T-helper 9 cell (primary cell): ENCODE measurements at regions not wholly inside any gene's neighbourhood (a gene's known extent, or its start where the extent isn't known, plus 50 kb on each side); places are given as distances from the start of the nearest gene placed in this dataset.

Experiments
- DNase-seq: peaks from one replicate; pipeline ENCODE4 v3.0.0-alpha.2; 2020

DNA sequence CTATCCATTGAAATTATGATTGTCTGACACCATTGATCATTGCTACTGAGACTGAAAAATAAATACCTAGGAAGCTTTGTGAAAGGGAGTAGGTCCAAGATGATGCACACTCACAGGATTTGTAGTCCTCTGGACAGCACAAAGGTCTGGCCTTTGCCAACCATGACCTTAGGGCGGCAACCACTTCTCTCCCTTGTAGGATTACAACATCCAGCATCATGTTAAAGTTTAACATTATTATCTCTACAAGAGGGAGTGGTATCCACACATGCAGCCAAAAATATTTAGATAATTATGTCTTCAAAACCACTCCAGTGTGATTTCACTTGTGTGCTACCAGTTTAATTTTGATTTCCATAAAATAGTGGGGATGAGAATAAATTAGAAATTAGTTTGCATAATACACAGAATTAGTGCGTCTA lies 51.1 kb upstream of the NHSL1 start:
- no peak for DNase-seq

DNA sequence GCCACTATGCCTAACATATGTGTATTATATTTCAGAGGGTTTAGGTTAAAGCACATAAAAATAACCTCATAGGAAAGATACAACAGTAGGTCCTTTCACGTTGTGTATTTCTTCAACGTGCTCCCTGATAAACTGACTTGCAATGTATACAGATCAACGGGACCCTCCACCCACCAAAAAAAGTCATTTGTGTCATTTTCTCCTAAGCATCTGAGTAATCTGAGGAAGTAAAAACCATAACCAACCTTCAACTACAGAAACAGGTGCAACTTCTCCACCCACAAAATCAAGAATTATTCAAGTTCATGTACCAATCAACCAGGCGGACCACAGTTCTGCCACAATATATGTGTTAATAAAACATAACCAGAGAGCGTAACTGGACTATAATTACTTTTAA lies 54.9 kb upstream of the NHSL1 start:
- no peak for DNase-seq

DNA sequence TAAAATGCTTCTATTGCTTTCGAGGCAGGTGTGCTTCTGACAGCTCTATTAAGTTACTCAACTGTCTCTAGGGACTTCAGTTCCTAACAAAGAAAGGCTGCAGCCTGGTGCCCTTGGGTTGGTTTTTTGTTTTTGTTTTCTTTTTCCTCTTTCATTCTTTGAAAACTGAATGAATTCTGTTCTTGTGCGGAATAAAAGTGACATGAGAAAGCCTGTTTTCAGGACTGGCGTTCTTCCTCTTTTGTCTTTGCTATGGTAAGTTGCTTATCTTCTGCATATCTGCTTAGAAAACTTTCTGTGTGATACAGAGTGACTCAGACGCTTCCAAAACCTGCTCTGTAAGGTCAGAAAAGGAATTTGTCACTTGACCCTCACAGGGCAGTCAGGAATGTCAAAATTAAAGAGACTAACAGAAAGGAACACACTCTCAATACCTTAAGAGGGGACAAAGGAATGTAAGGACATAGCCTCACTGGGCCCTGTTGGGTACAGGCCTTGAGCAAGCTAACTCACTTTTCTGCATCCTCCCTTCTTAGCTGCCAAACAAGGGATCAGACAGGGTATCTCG lies 56.2 kb upstream of the NHSL1 start:
- DNase-seq = no peak

DNA sequence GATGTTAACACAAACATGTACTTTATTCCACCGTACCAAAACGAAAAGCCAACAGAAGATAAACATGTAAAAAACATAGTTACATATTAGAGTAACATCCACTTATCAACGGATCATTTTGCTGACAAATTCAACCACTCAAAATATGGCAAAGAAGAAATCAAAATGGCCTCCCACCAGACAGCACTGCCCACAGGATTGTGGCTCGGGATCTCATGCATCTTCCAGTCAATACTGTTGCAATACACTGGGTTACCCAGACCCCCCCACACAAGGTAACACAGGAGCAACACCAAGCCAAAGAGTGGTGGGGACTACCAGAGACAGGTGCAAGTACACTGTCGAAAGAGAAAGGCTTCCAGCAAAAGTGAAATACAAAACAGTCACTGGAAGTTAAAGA lies 57.9 kb upstream of the NHSL1 start:
- no peak for DNase-seq

DNA sequence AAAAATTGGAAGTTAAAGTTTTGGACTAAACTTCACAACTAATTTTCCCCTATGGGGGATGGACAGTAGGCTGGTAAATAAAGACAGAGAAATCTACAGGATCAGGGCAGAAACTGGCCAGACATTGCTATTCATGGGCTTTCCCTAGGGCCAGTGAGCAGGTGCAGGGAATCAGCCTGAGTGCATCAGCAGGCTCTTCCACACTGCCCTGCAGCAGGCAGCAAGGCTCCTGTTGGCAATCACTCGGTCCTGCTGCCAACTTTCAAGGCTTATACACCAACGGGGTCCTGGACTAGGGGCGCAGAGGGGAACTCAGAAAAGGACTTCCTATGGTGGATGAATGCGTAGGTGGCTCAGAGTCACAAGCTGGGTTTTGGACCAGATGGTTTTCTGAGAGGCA lies 59.8 kb upstream of the NHSL1 start:
- no peak for DNase-seq

DNA sequence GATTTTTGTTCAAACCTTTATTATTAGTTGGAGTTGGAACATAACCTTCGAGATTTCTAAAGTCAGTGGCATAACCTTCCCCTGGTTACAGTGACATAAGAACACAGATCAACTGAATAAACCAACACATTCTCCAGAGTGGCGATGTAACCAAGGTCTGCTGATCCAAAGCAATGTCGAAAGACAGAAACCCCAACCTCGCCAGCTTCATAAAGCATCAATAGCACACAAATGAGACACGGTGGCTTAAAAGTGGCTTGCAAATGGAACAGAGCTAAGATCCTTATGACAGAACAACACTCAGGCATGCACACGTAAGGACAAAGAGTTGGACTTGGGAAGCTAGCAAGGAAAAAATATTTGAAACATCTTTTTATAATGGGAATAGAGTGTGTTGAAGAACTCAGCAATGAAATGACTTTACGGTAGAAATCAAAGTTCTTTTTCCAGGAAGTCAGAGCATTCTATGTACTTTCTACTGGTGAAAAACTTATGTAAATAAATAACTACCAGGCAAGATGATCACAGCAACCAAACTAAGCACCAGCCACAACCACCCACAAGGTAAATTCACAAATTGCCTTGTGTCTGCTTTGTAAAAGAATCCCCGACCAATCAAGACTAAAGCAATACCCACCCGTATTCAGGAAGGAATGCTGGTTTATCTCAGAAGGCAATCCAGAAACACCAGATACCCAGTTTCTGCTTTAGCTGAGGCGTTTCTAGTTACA lies 61.0 kb upstream of the NHSL1 start:
- no peak for DNase-seq

DNA sequence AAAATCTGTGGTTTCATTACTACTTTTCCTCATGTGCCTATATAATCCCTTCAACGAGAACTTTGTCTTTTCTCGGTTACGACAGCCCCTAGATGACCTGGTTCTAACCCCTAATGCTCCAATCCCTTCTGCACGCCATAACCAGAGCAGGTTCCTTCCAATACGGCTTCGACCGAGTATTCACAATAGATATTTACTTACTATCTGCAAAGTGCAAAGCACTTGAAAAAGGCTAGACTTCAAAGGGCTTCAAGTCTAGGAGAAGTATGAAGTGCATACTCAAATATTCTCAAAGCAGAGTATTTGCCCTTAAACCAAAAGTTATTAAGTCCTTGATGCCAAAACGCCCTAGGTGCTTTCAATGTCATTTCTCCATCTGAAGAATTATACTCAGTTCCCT lies 63.4 kb upstream of the NHSL1 start:
- DNase-seq = no peak

DNA sequence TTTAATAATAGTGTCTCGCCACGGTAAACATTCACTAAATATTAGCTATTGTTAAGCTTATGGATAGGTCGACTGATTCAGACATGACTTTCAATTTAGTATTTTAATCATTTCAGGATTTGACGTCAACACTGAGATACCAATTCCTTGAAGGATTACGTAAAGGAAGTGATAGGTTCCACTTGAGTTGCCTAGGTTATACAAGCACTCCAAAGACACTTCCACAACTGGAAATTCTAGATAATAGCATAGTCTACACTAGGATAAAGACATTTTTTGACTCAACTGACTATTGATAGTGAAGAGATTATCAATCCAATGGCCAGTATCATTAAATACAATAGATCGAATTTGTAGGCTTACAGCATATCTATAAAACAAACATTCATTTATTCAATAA lies 63.9 kb upstream of the NHSL1 start:
- DNase-seq = no peak

DNA sequence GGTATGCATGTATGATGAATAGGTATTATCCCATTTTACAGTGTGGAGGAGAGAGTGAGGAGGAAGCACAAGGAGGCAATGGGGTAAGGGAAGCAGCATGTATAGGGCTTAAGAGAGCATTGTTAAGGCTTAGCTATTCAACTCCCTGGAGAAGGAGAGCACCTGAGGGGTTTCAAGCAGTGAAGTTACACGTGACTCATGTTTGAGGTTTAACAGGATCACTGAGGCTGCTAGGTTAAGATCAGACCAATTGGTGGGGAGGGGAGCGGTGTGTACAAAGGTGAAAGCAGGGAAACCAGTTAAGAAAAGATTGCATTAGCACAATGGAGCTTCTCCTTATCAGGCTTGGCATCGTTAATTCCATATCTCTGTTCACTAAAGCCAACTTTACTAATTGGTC lies 64.4 kb upstream of the NHSL1 start:
- no peak for DNase-seq

DNA sequence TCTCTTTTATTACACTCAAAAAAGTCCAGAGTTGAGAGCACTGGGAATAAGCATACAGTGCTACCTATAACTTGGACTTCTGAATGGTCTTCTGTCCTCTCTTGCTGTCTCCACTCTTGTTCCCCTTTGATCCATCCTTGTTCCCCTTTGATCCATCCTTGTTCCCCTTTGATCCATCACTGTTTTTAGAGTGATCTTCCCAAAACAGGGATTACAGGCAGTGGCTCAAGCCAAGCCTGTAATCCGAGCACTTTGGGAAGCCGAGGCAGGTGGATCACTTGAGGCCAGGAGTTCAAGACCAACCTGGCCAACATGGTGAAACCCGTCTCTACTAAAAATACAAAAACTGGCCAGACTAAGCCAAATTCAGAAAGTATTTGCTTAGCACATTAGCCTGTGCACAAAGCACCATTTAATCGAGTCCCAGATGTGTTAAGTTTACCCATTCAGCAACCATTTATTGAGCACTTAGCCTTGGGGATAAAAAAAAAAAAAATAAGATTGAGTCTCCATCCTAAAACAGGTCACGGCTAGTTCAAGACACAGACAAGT lies 65.0 kb upstream of the NHSL1 start:
- DNase-seq = no peak

DNA sequence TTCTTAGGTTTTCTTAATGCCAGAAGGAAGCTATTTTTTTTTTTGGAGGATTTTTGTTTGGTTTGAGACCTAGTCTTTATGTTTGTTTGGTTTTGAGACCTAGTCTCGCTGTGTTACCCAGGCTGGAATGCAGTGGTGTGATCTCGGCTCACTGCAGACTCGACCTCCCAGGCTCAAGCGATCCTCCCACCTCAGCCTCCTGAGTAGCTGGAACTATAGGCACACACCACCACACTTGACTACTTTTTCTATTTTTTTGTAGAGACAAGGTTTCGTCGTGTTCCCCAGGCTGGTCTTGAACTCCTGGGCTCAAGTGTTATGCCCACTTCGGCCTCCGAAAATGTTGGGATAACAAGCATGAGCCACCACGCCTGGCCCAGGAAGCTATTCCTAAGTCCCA lies 67.8 kb upstream of the NHSL1 start:
- DNase-seq = no peak

DNA sequence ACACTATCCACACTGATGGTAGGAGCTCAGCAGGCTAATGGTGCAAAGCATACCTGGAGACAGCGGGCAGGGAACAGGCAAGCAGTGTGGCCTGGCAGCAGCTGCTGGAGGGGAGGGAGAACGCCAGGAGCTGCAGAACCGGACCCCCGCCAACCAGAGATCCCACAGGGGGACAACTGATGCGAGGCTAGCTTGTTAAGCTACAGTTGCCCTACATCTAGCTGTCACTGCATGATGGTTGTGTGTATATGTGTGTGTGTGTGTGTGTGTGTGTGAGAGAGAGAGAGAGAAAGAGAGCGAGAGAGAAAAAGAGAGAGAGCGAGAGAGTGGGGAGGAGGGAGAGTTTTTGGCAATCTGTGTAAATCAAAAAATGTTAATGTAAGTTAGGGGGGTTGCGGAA lies 69.7 kb upstream of the NHSL1 start:
- no peak for DNase-seq

DNA sequence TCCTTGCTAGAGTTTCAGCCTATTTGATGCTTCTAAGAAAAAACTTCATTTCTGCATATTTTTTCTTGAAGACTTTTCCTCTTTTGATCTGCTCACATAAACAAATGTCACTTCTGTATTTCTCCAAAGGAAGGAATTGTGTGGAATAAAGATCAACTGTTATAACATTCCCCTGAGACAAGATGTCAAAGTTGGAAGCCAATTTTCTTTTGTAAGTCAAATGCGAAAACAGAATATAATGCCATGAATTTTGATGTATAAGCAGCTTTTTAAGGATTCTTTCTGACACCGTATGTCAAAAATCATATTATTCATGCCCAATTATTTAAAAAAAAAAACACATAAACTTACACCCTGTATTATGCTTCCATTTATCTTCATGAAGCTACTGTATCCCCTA lies 70.3 kb upstream of the NHSL1 start:
- no peak for DNase-seq

DNA sequence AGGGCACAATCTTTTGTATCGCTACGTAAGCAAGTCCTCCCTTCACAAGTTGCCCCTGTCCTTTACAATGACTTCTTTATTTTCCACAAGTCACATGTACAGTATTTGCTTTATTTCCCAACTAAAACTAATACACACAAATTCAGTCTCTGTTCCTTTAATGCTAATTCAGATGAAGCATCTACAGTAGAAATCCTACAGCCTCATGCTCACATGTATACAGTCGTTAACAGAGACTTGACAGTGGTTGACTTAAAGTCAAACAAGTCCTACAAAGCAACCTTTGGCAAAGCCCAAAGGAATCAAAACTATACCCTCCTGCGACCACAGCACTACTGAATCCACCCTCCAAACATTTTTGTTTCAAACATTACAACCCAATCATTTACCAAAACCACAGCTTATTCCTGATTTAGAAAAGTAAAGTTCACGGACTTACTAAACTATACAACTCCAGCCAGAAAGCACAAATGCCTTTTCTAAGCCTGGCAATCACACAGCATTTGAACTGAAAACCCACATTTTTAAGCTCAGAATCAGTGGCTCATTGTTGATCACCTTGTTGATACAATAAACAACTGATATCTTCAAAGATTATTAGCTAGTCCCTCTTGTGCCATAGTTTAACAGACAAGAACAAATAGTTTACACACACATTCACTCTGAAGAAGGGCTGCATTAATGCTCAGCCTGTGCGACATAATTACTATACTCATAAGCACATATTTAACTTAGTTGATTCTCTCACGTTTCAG lies 70.9 kb upstream of the NHSL1 start:
- no peak for DNase-seq

DNA sequence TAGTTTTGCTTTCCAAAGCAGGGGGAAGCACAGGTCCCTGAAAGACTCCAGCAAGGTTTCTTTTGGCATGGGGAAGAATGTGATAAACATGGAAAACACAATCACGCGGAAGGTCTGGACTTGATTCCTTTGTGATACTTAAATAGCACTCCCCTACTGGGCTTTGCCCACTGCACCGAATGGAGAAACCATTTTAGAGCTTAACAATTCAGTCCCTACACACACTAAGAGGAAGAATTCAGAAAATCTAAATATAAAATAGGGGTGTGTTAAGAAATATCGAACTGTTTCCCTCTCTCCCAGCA lies 71.4 kb upstream of the NHSL1 start:
- no peak for DNase-seq

DNA sequence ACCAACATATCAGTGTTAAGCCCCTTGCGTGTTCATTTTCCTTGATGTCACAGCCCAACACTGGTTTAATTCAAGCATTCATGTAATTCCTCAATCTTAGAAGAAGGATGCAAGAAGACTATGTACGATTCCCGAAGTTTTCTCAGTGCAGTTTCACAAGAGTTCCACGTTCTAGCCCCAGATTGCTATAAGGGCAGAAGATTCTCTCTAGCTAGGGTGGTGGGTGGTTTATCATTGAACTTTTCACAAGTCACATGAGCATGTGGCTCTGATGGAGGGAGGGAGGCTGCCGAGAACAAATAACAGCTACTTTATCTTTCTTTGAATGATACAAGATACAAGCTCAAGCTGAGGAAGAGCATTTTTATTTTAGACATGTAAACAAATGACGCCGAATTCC lies 71.9 kb upstream of the NHSL1 start:
- no peak for DNase-seq

DNA sequence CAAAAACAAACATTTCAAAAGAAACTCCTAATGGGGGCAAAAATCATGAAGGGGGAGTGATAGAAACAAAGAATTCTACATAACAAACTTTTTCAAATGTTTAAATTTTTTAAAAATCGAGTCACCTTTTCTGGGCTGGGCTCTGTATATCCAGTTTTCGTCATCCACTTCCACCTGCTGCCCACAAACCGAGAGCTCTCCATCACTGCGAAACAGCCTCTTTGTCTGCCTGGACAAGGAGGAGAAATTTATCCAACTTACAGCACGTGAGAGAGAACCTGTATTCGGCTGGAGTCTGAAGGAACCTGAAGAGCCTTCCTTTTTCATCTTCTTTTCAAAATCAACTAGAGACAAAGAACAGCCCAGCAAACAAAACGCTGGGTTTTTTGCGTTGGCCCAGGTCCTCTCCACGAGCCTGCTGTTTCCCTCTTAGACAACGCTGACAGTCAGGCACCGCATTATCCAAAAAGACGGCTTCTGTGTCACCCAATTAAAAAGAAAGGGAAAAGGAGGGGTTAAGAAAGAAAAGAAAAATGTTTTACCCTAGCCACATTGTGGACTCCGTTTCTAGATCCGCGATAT lies 72.4 kb upstream of the NHSL1 start:
- DNase-seq = no peak

DNA sequence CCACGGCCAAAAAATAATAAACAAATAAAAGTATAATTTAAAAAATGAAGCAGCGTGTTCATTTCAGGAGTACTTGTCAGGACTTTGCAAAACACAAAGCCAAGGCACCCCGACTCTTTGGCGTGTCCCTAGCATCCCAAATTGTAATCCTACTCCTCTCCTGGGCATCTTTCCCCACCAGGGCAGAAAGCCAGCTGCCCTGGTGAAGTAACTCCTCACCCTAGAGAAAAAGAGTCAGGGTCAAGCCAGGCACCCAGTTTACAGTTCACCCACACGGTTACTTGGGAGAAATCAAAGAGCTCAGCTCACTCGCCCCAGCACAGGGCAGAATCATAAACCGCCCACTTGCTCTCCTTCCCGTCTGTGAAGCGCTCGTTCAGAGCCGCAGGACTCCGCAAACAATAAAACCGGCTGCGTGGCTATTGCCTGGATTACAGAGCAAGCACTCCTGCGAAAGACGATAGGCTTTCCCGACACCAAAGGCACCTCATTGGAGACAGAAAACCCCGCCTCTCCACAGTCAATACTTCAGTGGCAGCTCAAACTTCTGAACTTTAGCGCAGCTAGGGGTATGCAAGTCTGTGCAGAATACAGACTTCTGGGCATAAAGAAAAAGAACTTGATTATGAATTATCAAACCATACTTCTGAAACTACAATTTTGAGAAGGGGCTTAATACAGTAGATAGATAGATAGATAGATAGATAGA lies 73.0 kb upstream of the NHSL1 start:
- no peak for DNase-seq

DNA sequence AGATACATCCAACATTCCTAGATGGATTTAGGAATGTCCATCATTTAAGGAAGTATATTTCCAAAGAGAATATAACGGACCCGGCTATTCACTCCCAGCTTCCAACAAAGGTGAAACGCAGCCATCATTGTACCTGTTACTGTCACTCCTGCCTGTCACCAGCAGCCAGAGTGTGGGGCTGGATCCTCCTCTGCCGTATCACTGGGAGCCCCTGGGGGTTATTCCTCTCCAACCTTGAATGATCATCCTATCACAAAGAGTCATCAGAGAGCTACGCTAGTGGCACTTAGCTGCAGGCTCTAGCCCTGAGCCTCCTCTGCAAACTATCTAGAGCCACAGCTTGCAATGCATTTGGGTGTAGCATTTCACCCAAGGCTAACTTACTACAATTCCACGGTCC lies 73.6 kb upstream of the NHSL1 start:
- DNase-seq = no peak

DNA sequence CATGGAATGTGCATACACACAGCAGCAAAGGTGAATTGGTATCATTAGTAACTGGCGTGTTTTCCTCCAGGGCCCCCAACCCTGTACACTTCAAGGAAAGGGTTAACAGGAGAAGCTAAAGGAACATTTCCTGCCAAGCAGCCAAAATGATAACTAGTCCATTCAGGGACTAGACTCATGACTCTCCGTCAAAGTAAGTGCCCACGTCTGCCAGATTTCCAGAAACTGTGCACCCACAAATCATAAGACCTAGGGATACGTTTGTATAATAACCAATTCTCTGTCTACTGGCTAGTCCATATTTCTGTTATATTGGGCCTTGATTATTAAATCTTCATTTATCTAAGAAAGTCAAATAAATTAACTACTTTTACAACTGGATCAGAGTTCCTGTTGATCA lies 76.0 kb upstream of the NHSL1 start:
- no peak for DNase-seq

DNA sequence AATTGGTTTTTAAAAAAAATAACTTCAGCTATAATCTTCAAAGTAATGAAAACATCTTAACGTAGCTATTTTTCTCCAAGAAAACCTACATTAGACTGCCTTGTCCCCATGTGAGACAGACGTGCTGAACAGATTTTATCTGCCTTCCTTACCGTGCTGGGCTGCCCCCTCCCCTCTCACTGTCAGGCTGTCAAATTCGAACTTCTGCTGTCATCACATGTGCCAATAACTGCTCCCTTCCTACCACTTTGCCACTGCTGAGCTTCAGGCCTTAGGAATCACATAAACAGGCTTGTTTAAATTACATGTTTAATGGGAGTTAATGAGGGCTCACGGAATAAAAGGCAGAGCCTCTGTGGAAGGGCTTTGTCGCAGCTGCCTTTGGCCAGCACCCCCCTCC lies 77.0 kb upstream of the NHSL1 start:
- no peak for DNase-seq

DNA sequence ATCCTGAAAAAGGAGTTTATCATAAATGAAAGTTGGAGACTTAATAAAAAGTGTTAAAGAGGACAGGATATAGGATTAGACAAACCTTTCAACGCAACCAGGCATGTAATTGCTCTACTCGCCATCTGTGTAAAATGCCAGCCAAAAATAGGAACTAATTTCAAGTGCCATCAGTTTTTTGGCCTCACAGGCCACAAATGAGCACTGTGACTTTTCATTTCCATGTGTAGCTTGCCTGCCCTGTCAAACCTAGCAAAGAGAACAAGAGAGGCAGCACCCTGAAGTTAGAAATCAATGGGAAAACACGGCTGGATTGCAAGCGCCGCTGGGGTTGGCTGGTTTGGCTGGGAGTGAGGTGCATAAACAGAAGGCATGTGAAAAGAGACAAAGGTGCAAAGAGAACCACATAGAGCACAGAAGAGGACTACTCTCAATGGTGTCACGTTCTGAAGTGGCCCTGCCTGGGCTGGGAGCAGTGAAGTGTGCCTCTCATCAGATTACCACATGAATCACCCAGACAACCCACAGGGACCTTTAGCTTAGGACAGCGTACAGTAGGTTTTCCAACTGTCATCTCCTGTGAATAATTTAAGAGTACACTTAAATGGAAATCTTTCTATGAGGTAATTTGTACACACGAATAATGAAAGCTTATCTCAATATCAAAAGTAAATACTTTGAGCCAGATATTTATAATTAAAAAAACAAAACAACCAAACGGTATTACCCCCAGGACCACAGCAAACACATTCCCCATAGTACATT lies 78.0 kb upstream of the NHSL1 start:
- DNase-seq = no peak

DNA sequence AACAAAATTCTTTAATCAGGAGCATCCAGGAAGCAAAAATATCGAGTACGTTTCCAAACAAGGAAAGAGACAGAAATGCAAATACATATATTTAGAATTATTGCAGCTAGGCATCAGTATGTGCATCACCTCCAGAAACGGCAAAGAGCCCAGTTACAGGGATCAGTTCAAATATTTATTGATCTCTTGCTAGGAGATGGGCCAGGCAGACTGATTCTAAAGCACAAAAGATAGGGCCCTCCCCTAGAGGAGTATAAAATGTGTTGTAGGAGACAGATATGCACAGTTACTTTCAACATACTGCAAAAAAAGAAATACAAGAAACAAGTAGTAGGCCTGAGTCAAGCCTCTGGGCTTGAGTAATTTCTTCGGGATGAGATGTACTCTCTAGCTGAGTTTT lies 80.7 kb upstream of the NHSL1 start:
- no peak for DNase-seq
